SK-N-SH (cell line): ENCODE measurements at regions not wholly inside any gene's neighbourhood (a gene's known extent, or its start where the extent isn't known, plus 50 kb on each side); places are given as distances from the start of the nearest gene placed in this dataset.

Source experiments
- CTCF ChIA-PET: fragments of 300-600, 350-600 bp; formaldehyde crosslinking; extraction: SDS; loops from one replicate; lab custom pipeline; 2021; lab: Yijun Ruan, JAX
- POLR2A ChIA-PET: fragments of 350-600 bp; sonication (Branson Sonifier 250); formaldehyde crosslinking; extraction: SDS; loops from one replicate; lab custom pipeline; 2020; ENCODE audit warnings: antibody characterized with exemption, inconsistent platforms; lab: Yijun Ruan, JAX
- DNase-seq: peaks from one replicate; pipeline ENCODE4 v3.0.0; 2012
- H2AFZ ChIP-seq: fragments of 200-600 bp; sonication (generic); 2 replicates; pipeline ENCODE4 v1.8.1; 2016; ENCODE audit warnings: antibody characterized with exemption, mild to moderate bottlenecking, low read depth
- H3F3A ChIP-seq: fragments of 200-600 bp; sonication (generic); replicated peaks from 2 replicates; pipeline ENCODE3; 2016; ENCODE audit warnings: antibody characterized with exemption, mild to moderate bottlenecking; ENCODE audit not compliant: insufficient read depth
- H3K27ac ChIP-seq, 2 experiments: fragments of 200-500 bp in 1 of 2; fragments of 200-600 bp in 1 of 2; sonication (Bioruptor generic) in 1 of 2; sonication (generic), shearing (Covaris generic) in 1 of 2; 2 replicates each; pipeline versions ENCODE4 v1.5.1 to v1.6.1; 2014 to 2016; ENCODE audit warnings: low read depth in 2 of 2, inconsistent platforms in 1 of 2, low read length in 1 of 2, mild to moderate bottlenecking in 1 of 2, mixed read lengths in 1 of 2
- H3K27me3 ChIP-seq: fragments of 200-600 bp; sonication (generic), shearing (Covaris generic); 2 replicates; pipeline ENCODE4 v1.6.1; 2016; ENCODE audit warnings: mixed run types; ENCODE audit not compliant: insufficient read depth
- H3K36me3 ChIP-seq, 2 experiments: fragments of 200-500 bp in 1 of 2; fragments of 200-600 bp in 1 of 2; sonication (Bioruptor generic) in 1 of 2; sonication (generic) in 1 of 2; replicated peaks in 1 of 2; 2 replicates each; pipeline versions ENCODE3 to v1.5.1; 2014 to 2016; ENCODE audit warnings: low read length in 1 of 2, mild to moderate bottlenecking in 1 of 2; ENCODE audit not compliant: insufficient read depth in 2 of 2, control insufficient read depth in 1 of 2
- H3K4me1 ChIP-seq, 2 experiments: fragments of 200-500 bp in 1 of 2; fragments of 200-600 bp in 1 of 2; sonication (Bioruptor generic) in 1 of 2; sonication (generic), shearing (Covaris generic) in 1 of 2; 2 replicates each; pipeline versions ENCODE4 v1.5.1 to v1.6.1; 2014 to 2016; ENCODE audit warnings: low read depth in 1 of 2, low read length in 1 of 2, mixed run types in 1 of 2; ENCODE audit not compliant: insufficient read depth in 2 of 2, control insufficient read depth in 1 of 2
- H3K4me2 ChIP-seq: fragments of 200-600 bp; sonication (generic), shearing (Covaris generic); 2 replicates; pipeline ENCODE4 v1.6.1; 2017; ENCODE audit warnings: mixed run types
- H3K4me3 ChIP-seq, 2 experiments: fragments of 200-500 bp in 1 of 2; fragments of 200-600 bp in 1 of 2; sonication (Bioruptor generic) in 1 of 2; sonication (generic), shearing (Covaris generic) in 1 of 2; 2 replicates each; pipeline versions ENCODE4 v1.5.1 to v1.8.1; 2014 to 2016; ENCODE audit warnings: low read depth in 2 of 2, inconsistent platforms in 1 of 2, low read length in 1 of 2, mild to moderate bottlenecking in 1 of 2, mixed read lengths in 1 of 2, moderate library complexity in 1 of 2
- H3K79me2 ChIP-seq: fragments of 200-600 bp; sonication (generic); 2 replicates; pipeline ENCODE4 v1.8.1; 2017; ENCODE audit warnings: mild to moderate bottlenecking; ENCODE audit not compliant: insufficient read depth
- H3K9ac ChIP-seq: fragments of 200-600 bp; sonication (generic); 2 replicates; pipeline ENCODE4 v1.6.1; 2017; ENCODE audit warnings: mixed run types
- H3K9me2 ChIP-seq: fragments of 200-600 bp; sonication (generic); 2 replicates; pipeline ENCODE4 v1.6.1; 2017; ENCODE audit warnings: mixed run types
- H3K9me3 ChIP-seq: fragments of 200-600 bp; sonication (generic); 2 replicates; pipeline ENCODE4 v1.6.1; 2017; ENCODE audit warnings: mixed run types, mild to moderate bottlenecking, moderate library complexity
- H4K20me1 ChIP-seq: fragments of 200-600 bp; sonication (generic); 2 replicates; pipeline ENCODE4 v1.6.1; 2017; ENCODE audit warnings: mild to moderate bottlenecking, mixed run types; ENCODE audit not compliant: insufficient read depth
- CHD2 ChIP-seq: fragments of 150-350 bp; IDR thresholded peaks from 2 replicates; pipeline ENCODE4 v1.6.1; 2018; ENCODE audit warnings: low read length; ENCODE audit not compliant: partially characterized antibody
- GATA2 ChIP-seq: sonication (generic); formaldehyde crosslinking; IDR thresholded peaks from 2 replicates; pipeline ENCODE4 v1.5.0; 2020; ENCODE audit warnings: mild to moderate bottlenecking, missing genetic modification reagents
- JUND ChIP-seq: IDR thresholded peaks from 2 replicates; pipeline ENCODE4 v1.4.0; 2012
- NFIC ChIP-seq: IDR thresholded peaks from 2 replicates; pipeline ENCODE4 v1.4.0; 2012; ENCODE audit warnings: borderline replicate concordance
- RAD21 ChIP-seq: IDR thresholded peaks from 2 replicates; pipeline ENCODE4 v1.6.1; 2012; ENCODE audit warnings: mild to moderate bottlenecking, low read length
- RXRA ChIP-seq: IDR thresholded peaks from 2 replicates; pipeline ENCODE4 v1.4.0; 2012; ENCODE audit warnings: low read depth, mild to moderate bottlenecking, borderline replicate concordance
- SIN3A ChIP-seq: IDR thresholded peaks from 2 replicates; pipeline ENCODE4 v1.6.1; 2012; ENCODE audit warnings: low read depth, mild to moderate bottlenecking, low read length, moderate library complexity, borderline replicate concordance
- SMC3 ChIP-seq: IDR thresholded peaks from 2 replicates; pipeline ENCODE4 v1.6.1; 2012; ENCODE audit warnings: low read depth, low read length, improper control_type of control experiment
- TCF12 ChIP-seq: IDR thresholded peaks from 2 replicates; pipeline ENCODE4 v1.4.0; 2012
- USF2 ChIP-seq: fragments of 150-350 bp; IDR thresholded peaks from 2 replicates; pipeline ENCODE4 v1.6.1; 2017; ENCODE audit warnings: antibody characterized with exemption, low read length, low read depth, borderline replicate concordance
- WGBS: methylation state at CpG from one replicate; pipeline ENCODE4 v1.1.6; 2017; ENCODE audit warnings: low lambda C conversion rate; 5-methylcytosine and 5-hydroxymethylcytosine counted together
- TF ChIP-seq, protein P1 (sequence below): fragments of 150-350 bp; IDR thresholded peaks from 2 replicates; pipeline ENCODE4 v1.6.1; 2016; ENCODE audit warnings: mild to moderate bottlenecking, low read depth, low read length
- TF ChIP-seq, protein P2 (sequence below): IDR thresholded peaks from 2 replicates; pipeline ENCODE4; 2012

- H3K4me3 ChIP-seq = no peak overlapping the region
- no peaks in the 10 kb centered on the region for H3K36me3 ChIP-seq
- H3K79me2 ChIP-seq = no peaks in the 10 kb centered on the region
- H3K4me1 ChIP-seq = peaks cover 38 to 60% of the 10 kb centered on the region in 2 experiments
- ChIA-PET CTCF (interaction anchor here (1.1 kb wide), 1 partner anchor 75 kb away, joined by 3 read pairs; no protein-coding TSS in a partner anchor), POLR2A (no interaction called here)
- H3K27me3 ChIP-seq = peaks cover 18% of the 10 kb centered on the region; the same call in 1 of the 2 replicates
- DNase-seq = no peak
- no peaks in the 10 kb centered on the region for H4K20me1 ChIP-seq
- WGBS = 83% methylated on average over 2 of the region's 3 CpGs
- H3K4me2 ChIP-seq = no peak overlapping the region
- no peak overlapping the region for H3K27ac ChIP-seq
- H3K9me3 ChIP-seq = no peaks in the 10 kb centered on the region
- no peak overlapping the region for H3K9ac ChIP-seq
- no peaks in the 10 kb centered on the region for H3K9me2 ChIP-seq
- H3F3A ChIP-seq = no peaks in the 10 kb centered on the region
- no peak overlapping the region for H2AFZ ChIP-seq
- no peak for TF ChIP-seq RXRA
- TF ChIP-seq NFIC = no peak
- no peak for TF ChIP-seq CHD2
- no peak for TF ChIP-seq USF2
- no peak for TF ChIP-seq TCF12
- no peak for TF ChIP-seq SMC3
- TF ChIP-seq JUND = no peak
- no peak for TF ChIP-seq SIN3A
- TF ChIP-seq, protein P1, sequence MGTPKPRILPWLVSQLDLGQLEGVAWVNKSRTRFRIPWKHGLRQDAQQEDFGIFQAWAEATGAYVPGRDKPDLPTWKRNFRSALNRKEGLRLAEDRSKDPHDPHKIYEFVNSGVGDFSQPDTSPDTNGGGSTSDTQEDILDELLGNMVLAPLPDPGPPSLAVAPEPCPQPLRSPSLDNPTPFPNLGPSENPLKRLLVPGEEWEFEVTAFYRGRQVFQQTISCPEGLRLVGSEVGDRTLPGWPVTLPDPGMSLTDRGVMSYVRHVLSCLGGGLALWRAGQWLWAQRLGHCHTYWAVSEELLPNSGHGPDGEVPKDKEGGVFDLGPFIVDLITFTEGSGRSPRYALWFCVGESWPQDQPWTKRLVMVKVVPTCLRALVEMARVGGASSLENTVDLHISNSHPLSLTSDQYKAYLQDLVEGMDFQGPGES = no peak
- no peak for TF ChIP-seq GATA2 (CRISPR knock-in tag)
- TF ChIP-seq, all 33 proteins: peak for 0
These were observed 74.3 kb downstream of the RPUSD4 start for GRCh38 chr11:126137136-126137535.

DNA sequence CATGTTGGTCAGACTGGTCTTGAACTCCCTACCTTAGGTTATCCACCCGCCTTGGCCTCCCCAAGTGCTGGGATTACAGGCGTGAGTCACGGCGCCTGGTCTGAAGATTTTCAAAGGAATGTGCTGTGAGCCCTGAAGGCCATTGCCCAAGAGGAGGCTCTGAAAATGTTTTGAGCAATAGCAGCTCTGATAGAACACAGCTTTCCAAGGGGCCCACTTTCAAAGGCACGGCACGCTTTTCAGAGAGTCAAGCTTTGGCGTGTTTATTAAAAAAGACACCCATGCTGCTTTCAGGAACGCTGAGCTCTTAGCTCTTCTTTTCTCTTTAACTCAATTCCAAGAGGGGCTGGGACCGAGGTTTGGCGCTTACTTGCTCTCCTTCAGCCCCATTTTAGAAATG lies 73.8 kb upstream of the CDON start:
- no peak overlapping the region for H3K4me3 ChIP-seq
- 97% methylated on average over 10 of the region's 10 CpGs for WGBS
- H3K9ac ChIP-seq = no peak overlapping the region
- H3K27me3 ChIP-seq = peaks cover 18% of the 10 kb centered on the region; the same call in 1 of the 2 replicates
- H2AFZ ChIP-seq = no peak overlapping the region
- POLR2A ChIA-PET = no interaction called here
- peaks cover 38 to 58% of the 10 kb centered on the region in 2 experiments for H3K4me1 ChIP-seq
- no peaks in the 10 kb centered on the region for H3K9me2 ChIP-seq
- no peak for DNase-seq
- no peaks in the 10 kb centered on the region for H4K20me1 ChIP-seq
- no peaks in the 10 kb centered on the region for H3K36me3 ChIP-seq
- no peaks in the 10 kb centered on the region for H3K9me3 ChIP-seq
- no peak overlapping the region for H3K4me2 ChIP-seq
- no peaks in the 10 kb centered on the region for H3K79me2 ChIP-seq
- TF ChIP-seq RAD21 (no peak), TCF12 (no peak)
- TF ChIP-seq, protein P1 = no peak
- TF ChIP-seq, protein P2, sequence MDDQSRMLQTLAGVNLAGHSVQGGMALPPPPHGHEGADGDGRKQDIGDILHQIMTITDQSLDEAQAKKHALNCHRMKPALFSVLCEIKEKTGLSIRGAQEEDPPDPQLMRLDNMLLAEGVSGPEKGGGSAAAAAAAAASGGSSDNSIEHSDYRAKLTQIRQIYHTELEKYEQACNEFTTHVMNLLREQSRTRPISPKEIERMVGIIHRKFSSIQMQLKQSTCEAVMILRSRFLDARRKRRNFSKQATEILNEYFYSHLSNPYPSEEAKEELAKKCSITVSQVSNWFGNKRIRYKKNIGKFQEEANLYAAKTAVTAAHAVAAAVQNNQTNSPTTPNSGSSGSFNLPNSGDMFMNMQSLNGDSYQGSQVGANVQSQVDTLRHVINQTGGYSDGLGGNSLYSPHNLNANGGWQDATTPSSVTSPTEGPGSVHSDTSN = no peak
- TF ChIP-seq, all 33 proteins: peak for 0
- H3K27ac ChIP-seq = no peak overlapping the region
- H3F3A ChIP-seq = no peaks in the 10 kb centered on the region
- CTCF ChIA-PET = interaction anchor here (0.9 to 1.1 kb wide), 2 partner anchors 19 to 75 kb away, joined by 3 read pairs; no protein-coding TSS in a partner anchor
